Cardiac fibroblast (primary cell): ENCODE measurements at regions not wholly inside any gene's neighbourhood (a gene's known extent, or its start where the extent isn't known, plus 50 kb on each side); places are given as distances from the start of the nearest gene placed in this dataset.

Source experiments
- DNase-seq, 2 donors: peaks; one replicate each; pipeline versions ENCODE4 v3.0.0 to v3.0.0-alpha.2; 2010; ENCODE audit warnings: low read depth in 2 of 2
- H3K4me3 ChIP-seq, 2 donors: replicated peaks in 1 of 2; 1 replicate in 1 of 2; 2 replicates in 1 of 2; pipeline ENCODE4 v1.5.1; 2011; ENCODE audit warnings: low read depth in 2 of 2, low read length in 2 of 2, mild to moderate bottlenecking in 2 of 2, moderate library complexity in 1 of 2
- TF ChIP-seq, protein P1 (sequence below): IDR thresholded peaks from one replicate; pipeline ENCODE4 v1.5.1; 2011; ENCODE audit warnings: low read depth, mild to moderate bottlenecking, low read length, inconsistent platforms

DNA sequence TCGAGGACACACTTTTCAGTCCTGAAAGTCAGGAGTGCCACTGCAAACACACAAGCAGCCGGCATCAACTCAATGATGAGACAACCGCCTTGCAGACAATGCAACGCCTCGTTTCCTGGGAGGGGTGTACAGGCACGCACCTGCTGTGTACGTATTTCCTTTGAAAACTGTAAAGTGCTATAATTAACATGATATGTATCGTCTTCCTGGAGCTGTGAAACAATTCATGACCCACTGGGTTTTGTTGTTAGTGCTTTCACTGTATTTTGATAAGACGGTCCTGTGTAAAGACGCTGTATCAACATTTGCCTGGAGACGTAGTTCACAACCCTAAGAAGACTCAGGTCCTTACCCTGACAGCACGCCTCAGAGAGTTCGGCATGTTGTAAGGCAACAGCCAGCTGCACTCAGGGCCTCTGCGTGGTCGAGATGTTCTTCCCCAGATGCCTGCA lies 105.7 kb upstream of the ANO1 start:
- DNase-seq, result no peak
- no peak overlapping the region for H3K4me3 ChIP-seq
- TF ChIP-seq, protein P1, sequence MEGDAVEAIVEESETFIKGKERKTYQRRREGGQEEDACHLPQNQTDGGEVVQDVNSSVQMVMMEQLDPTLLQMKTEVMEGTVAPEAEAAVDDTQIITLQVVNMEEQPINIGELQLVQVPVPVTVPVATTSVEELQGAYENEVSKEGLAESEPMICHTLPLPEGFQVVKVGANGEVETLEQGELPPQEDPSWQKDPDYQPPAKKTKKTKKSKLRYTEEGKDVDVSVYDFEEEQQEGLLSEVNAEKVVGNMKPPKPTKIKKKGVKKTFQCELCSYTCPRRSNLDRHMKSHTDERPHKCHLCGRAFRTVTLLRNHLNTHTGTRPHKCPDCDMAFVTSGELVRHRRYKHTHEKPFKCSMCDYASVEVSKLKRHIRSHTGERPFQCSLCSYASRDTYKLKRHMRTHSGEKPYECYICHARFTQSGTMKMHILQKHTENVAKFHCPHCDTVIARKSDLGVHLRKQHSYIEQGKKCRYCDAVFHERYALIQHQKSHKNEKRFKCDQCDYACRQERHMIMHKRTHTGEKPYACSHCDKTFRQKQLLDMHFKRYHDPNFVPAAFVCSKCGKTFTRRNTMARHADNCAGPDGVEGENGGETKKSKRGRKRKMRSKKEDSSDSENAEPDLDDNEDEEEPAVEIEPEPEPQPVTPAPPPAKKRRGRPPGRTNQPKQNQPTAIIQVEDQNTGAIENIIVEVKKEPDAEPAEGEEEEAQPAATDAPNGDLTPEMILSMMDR, result no peak

DNA sequence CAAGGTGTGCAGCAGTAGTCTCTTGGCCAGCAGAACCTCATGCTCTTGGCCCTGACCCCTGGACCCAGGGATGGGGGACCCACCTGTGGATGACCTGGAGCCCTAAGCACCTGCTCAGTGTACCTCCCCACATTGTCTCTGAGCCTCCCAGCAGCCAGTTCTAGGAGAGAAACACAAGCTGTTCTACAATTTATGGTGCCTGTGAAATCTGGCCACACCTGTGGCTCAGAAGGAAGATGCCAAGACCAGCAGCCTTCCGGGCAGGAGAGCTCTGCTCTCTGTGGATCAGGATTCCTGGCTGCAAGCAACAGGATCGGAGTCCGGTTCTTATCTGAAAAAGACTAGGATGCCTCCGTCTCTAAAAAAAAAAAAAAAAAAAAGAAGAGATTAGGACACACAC lies 103.6 kb upstream of the ANO1 start:
- H3K4me3 ChIP-seq, result no peak overlapping the region
- DNase-seq, result no peak
- TF ChIP-seq, protein P1, result no peak

DNA sequence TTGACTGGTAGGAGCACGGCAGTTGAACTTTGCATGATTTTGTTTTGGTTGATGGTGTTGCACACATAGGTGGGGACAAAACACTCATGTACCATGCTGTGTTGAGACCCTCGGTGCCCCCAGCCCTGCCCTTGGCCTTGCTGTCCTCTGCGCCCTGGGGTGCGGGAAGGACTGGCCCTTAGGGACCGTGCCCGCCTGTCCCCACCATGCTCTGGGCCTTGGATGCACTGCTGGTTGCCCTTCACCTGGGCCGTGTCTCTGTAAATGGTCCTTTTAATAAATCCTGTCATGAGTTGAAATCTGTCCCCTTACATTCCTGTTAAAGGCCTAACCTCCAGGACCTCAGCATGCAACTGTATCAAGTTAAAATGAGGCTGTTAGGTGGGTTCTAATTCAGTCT lies 102.3 kb upstream of the ANO1 start:
- TF ChIP-seq, protein P1, result no peak
- no peak for DNase-seq
- H3K4me3 ChIP-seq, result no peak overlapping the region

DNA sequence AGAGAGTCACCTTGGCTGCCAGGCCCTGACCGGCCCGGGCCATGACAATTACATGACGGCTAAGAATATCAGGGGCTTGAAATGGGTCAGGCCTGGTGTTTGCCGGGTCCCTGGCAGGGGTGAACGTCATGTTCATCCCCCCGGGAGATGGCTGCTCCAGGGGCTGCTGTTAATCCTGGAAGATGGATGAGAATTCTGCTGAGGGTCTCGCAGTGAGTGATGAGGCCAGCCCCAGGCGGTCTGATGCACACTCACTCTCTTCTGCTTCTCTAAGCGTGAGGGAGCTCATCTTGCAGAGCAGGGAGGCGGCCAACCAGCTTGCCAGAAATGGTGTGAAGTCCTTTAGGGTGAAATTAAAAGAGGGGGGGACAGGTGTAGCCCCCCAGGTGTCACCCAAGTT lies 101.3 kb upstream of the ANO1 start:
- no peak for DNase-seq
- no peak overlapping the region for H3K4me3 ChIP-seq
- TF ChIP-seq, protein P1, result no peak

DNA sequence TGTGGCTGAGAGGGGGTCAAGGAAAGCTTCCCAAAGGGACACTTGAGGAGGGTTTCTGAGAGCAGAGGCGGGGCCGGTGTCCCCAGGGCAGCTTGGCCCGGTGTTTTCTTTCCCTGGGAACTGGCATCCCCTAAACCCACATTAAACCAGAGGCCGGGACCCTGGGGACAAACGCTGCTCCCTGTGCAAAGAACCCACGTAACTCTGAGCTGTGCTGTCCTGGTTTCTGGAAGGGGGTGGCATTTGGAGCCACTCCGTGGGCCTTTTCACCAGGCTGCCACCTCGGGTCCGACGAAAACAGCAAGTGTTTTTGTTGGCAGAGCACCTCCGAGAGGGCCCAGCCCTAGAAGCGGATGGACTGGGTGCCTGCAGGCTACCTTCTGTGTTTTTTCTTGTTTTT lies 100.2 kb upstream of the ANO1 start:
- no peak for DNase-seq
- TF ChIP-seq, protein P1, result no peak
- H3K4me3 ChIP-seq, result no peak overlapping the region

DNA sequence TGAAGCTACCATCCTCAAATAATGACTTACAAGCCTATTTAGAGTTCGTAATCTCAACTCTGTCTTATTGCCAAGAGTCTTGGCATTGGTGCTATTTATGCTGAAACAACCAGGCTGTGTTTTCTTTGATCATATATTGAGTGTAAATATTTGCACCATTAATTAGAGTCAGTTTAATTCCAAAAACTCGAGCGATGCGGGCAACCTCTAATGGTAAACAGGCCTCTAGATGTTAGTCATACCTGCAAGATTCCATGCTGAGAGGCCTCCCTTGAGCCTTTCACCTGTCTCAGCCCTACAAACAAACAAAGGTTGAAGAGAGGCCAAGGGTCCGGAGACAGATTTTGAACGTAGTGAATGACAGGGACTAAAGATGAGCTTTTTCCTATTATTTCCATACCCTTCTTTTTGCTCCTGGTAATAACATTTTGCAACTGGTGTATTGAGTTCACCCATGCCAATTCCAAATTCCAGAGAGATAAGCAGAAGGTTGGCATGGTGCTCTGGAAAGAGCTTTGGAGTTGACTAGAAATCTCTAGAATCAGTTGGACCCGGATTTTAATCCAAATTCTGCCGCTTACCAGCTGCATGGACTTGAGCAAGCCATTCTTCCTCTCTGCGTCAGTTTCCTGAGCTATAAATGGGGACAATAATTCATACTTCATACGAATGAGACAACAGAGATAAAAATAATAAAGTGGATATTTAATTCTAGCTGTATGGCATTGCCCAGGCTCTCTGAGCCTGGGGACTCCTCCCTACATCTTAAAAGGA lies 99.1 kb upstream of the ANO1 start:
- no peak overlapping the region for H3K4me3 ChIP-seq
- TF ChIP-seq, protein P1, result no peak
- no peak for DNase-seq

DNA sequence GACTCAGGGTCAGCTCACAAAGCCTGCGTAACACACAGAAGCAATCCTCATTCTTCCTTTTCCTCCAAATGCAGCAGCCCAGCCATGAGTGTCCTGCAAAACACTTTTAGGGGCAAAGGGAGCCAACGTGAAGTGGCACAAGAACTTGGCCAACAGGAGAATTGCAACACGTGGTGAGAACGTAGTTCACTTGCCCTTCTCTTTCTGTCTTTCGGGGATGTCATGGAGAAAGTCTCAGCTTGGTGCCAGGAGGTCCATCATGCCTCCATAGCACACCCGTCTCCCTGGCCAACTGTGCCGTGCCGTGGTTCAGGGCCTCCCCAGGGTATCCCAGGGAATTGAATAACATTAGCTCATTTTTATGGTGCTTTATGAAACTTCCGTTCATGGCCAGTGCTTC lies 98.5 kb upstream of the ANO1 start:
- TF ChIP-seq, protein P1, result no peak
- H3K4me3 ChIP-seq, result no peak overlapping the region
- no peak for DNase-seq
